Neural cell (in vitro differentiated cells): ENCODE measurements at regions not wholly inside any gene's neighbourhood (a gene's known extent, or its start where the extent isn't known, plus 50 kb on each side); places are given as distances from the start of the nearest gene placed in this dataset.

ENCODE experiments used
- CTCF ChIP-seq: fragments of 450-650 bp; IDR thresholded peaks from 2 replicates; pipeline ENCODE4 v1.5.1; 2014; ENCODE audit warnings: antibody characterized with exemption, mild to moderate bottlenecking, moderate library complexity; ENCODE audit not compliant: poor library complexity, severe bottlenecking
- EP300 ChIP-seq: fragments of 450-650 bp; conservative IDR thresholded peaks from 2 replicates; pipeline ENCODE4 v1.6.1; 2014; ENCODE audit warnings: antibody characterized with exemption, mild to moderate bottlenecking, moderate library complexity; ENCODE audit not compliant: poor library complexity, severe bottlenecking
- MXI1 ChIP-seq: fragments of 450-650 bp; conservative IDR thresholded peaks from 2 replicates; pipeline ENCODE4 v1.6.1; 2014; ENCODE audit warnings: antibody characterized with exemption, mild to moderate bottlenecking; ENCODE audit not compliant: poor library complexity, severe bottlenecking
- REST ChIP-seq: IDR thresholded peaks from 2 replicates; pipeline ENCODE4 v1.6.1; 2012; ENCODE audit warnings: borderline replicate concordance
- SMC3 ChIP-seq: fragments of 450-650 bp; conservative IDR thresholded peaks from 2 replicates; pipeline ENCODE4 v1.6.1; 2014; ENCODE audit warnings: antibody characterized with exemption, mild to moderate bottlenecking, moderate library complexity; ENCODE audit not compliant: poor library complexity

- TF ChIP-seq EP300 (no peak), CTCF (no peak), MXI1 (no peak), SMC3 (no peak), REST (no peak)
These were observed 1280.2 kb upstream of the C9orf72 start for GRCh38 chr9:28853477-28853876.
